ENCODE measurements at regions not wholly inside any gene's neighbourhood (a gene's known extent, or its start where the extent isn't known, plus 50 kb on each side); places are given as distances from the start of the nearest gene placed in this dataset.

- TF ChIP-seq GABPA (IDR thresholded peaks at IDR 0.05; ENCODE audit: low read depth) (no peak), REST (IDR thresholded peaks at IDR 0.05; ENCODE audit: insufficient replicate concordance, low read depth) (no peak), CTCF (IDR thresholded peaks at IDR 0.05; ENCODE audit: insufficient read depth, low read length) (no peak)
These were observed 120.7 kb downstream of the LEPR start for GRCh38 chr1:65541161-65541560.

Data from HL-60 (cell line).